HT-29 (cell line): ENCODE measurements at regions not wholly inside any gene's neighbourhood (a gene's known extent, or its start where the extent isn't known, plus 50 kb on each side); places are given as distances from the start of the nearest gene placed in this dataset.
"Not testable (repeated sequence)": the region's sequence is repeated elsewhere in the genome, so short reads cannot be mapped to it uniquely, and the experiment has no call there.

Source experiments
- DNase-seq: peaks from one replicate; pipeline ENCODE4 v3.0.0-alpha.2; 2015; ENCODE audit warnings: low spot score

DNA sequence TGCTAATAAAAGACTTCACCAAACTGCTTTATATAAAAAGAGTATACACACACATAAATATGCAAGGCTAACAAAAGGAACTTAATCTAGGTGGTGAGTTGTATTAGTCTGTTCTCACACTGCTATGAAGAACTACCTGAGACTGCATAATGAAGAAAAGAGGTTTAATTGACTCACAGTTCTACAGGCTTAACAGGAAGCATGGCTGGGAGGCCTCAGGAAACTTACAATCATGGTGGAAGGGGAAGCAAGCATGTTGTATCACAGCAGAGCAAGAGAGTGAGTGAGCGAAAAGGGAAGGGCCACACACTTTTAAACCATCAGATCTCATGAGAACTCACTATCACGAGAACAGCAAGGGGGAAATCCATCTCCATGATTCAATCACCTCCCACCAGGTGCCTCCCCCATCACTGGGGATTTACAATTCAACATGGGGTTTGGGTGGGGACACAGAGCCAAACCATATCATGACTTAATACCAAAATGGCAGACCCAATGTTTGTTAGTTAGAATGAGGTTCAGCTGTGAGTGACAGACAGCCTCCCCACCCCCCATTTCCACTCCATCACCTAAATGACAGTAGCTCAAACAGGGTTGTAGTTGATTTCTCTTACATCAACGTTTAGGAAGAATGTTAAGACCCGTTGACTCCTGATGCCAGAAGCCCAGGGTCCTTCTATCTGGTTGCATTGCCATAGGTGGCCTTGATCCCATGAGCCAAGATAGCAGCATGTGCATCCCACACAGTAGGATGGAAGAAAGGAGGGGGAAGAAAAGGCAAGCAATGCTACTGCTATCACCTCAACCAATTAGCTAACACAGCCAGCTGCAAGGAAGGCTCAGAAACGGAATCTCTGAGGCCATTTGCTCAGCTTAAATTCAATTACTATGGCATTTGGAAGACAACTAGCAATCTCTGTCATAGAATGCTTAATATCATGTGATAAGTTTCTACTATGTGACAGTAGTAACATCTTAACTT lies 77.0 kb downstream of the CCDC71L start:
- no peak for DNase-seq

GRCh38 chr7:106583100-106583499 lies 77.9 kb downstream of the CCDC71L start:
- no peak for DNase-seq

DNA sequence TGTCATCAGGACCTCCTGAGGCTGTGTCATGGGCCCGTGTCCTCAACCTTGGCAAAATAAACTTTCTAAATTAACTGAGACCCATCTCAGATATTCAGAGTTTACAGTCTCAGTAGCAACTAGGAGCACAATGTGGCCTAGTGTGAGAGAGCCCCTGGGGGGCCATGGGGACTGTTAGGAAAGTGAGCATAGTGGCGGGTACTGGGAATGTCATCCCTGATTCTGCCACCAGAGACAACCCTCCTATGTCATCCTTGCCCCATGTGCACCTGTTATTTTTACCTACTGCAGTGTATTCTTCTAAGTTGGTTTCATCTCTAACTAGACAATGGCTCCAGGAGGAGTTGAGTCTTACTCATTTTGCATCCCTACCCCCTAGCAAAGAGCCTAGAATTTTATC lies 78.6 kb downstream of the CCDC71L start:
- DNase-seq: no peak

DNA sequence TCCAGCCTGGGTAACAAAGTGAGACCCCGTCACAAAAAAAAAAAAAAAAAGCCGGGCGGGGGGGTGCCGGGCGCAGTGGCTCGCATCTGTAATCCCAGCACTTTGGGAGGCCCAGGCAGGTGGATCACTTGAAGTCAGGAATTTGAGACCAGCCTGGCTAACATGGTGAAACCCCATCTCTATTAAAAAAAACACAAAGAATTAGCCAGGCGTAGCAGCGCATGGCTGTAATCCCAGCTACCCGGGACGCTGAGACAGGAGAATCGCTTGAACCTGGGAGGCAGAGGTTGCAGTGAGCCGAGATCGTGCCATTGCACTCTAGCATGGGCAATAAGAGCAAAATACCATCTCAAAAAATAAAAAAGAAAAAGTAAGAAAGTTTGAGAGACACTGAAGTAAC lies 81.9 kb downstream of the CCDC71L start:
- not testable (repeated sequence) for DNase-seq

- no peak for DNase-seq
Observed at GRCh38 chr7:106575138-106575823, 85.7 kb downstream of the CCDC71L start.

DNA sequence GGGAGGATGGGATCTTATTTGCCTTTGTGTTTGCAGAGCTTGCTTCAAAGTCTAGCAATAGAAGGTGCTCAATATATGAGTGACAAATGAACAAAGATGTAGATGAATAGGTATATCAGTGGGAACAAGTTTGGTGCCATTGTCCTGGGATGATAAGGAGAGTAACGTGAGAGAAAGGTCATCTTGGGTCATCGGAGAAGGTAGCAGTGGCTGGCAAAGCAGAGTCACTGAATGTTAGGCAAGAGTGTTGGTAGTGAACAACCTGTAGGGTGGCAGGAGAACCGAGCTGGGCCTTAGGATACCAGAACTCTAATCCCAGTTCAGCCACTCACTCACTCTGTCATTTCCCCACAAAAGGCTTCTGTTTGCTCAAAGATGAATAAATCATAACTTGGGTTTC lies 87.2 kb downstream of the CCDC71L start:
- no peak for DNase-seq

GRCh38 chr7:106573125-106573663 lies 87.8 kb downstream of the CCDC71L start:
- DNase-seq: no peak

- DNase-seq: no peak
Observed at GRCh38 chr7:106572394-106573124, 88.4 kb downstream of the CCDC71L start.

GRCh38 chr7:106571563-106571962 lies 89.4 kb downstream of the CCDC71L start:
- DNase-seq: no peak

- no peak for DNase-seq
Observed at GRCh38 chr7:106570948-106571418, 90.0 kb downstream of the CCDC71L start.

- no peak for DNase-seq
Observed at GRCh38 chr7:106570146-106570545, 90.8 kb downstream of the CCDC71L start.

GRCh38 chr7:106569500-106569929 lies 91.4 kb downstream of the CCDC71L start:
- DNase-seq: no peak

GRCh38 chr7:106568680-106569499 lies 92.1 kb downstream of the CCDC71L start:
- DNase-seq: no peak

GRCh38 chr7:106568002-106568679 lies 92.8 kb downstream of the CCDC71L start:
- DNase-seq: no peak

- not testable (repeated sequence) for DNase-seq
Observed at GRCh38 chr7:106567204-106568001, 93.6 kb downstream of the CCDC71L start.

DNA sequence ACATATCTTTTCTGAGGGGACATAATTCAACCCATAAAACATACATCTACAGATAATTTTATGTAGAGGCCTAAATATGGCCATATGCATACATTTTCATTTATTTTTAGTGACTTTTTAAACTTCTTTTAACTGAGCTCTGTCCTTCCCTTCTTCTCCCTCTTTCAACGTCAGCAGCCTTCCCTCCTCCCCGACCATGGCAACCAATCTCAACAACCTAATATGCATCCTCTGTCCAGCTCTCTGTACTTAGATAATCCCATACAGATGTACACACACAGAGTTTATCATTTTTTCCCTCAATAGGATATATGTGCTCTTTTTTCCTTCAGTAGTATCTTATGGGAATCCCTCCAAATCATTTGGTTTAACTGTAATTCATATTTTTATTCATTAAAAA lies 94.3 kb downstream of the CCDC71L start:
- no peak for DNase-seq

DNA sequence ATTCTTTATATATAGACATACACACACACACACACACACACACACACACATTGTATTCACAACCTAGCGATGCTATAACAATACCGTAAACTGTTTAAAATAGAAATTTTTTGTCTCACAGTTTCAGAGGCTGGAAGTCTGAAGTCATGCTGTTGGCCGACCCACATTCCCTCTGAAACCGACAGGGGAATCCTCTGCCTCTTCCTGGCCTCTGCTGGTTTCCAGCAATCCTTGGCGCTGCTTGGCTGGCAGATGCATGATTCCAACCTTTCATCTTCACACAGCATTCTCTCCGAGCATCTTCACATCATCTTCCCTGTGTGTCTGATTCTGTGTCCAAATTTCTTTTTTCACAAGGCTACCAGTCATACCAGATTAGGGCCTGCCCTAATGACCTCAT lies 94.8 kb downstream of the CCDC71L start:
- DNase-seq: no peak

DNA sequence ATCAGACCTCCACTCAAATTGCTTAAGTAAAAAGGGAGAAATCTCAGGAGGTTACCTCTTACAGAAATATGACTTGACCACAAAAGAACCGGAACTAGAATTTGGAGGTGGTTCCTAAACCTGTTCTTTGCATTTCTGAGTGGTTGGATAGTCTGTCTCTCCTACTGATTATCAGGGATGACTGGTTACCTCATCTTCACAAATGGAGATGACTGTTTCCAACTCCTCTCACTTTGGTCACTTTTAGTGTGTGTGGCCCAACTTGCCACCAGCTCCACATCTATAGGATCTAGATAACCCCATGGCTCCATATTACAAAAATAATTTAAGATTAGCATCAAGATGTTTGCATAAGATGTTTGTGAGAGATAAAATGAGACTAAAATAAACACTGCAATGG lies 95.5 kb downstream of the CCDC71L start:
- DNase-seq: no peak

DNA sequence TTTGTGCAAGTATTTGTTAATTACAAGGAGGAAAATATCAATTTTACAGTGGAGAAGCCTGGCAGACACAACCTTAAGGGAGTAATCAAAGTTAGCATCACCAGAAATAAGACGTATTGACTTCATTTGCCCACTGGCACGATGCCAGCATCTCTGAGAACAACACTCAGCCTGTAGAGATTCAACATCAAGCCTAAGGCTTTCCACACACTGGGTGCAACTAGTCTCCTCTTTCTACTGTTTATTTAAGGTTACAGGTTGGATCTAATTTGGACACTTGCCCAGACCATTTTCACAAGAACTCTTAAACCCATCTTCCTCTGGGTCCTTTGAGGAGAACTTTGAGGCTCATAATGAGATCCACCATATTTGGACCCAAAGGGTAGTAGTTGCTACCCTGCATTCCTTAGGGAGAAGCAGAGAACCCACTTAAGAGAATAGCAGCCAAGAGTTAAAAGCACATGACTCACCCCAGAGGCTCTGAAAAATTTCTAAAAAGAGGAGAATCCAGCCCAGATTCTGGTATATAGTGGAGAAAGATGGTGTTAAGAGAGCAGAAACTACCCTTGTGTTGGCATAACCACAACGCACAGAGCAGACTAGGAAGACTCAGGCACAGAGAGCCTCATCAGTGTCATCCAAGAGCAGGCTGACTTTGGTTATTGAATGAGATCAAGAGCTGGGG lies 97.3 kb downstream of the CCDC71L start:
- DNase-seq: no peak
